ENCODE measurements at regions not wholly inside any gene's neighbourhood (a gene's known extent, or its start where the extent isn't known, plus 50 kb on each side); places are given as distances from the start of the nearest gene placed in this dataset.
"Not testable (repeated sequence)": the region's sequence is repeated elsewhere in the genome, so short reads cannot be mapped to it uniquely, and the experiment has no call there.

GRCh38 chr11:71164186-71164585 is 88.2 kb downstream of the SHANK2 start:
- Histone ChIP-seq H3K4me3 (IDR thresholded peaks at IDR 0.05; ENCODE audit: insufficient read depth, low read depth, low read length) (no peak overlapping the region), H3K9ac (no peak overlapping the region), H4K20me1 (ENCODE audit: insufficient read depth) (no peaks in the 10 kb centered on the region), H3K27me3 (ENCODE audit: insufficient read depth, low read depth) (no peaks in the 10 kb centered on the region), H2AFZ (ENCODE audit: low read depth) (no peak overlapping the region), H3K27ac (no peak overlapping the region), H3K4me1 (ENCODE audit: low read depth, poor library complexity, severe bottlenecking) (no peaks in the 10 kb centered on the region), H3K36me3 (ENCODE audit: insufficient read depth) (no peaks in the 10 kb centered on the region), H3K4me2 (no peak overlapping the region), H3K79me2 (ENCODE audit: insufficient read depth, low read depth) (no peaks in the 10 kb centered on the region)
- TF ChIP-seq CTCF (conservative IDR thresholded peaks at IDR 0.05; ENCODE audit: low read depth, low read length) = no peak

- no peak for TF ChIP-seq CTCF (conservative IDR thresholded peaks at IDR 0.05; ENCODE audit: low read depth, low read length)
- no peak overlapping the region for H2AFZ ChIP-seq (ENCODE audit: low read depth)
- H3K9ac ChIP-seq = no peak overlapping the region
These were observed 89.0 kb downstream of the SHANK2 start for GRCh38 chr11:71163371-71163770.

DNA sequence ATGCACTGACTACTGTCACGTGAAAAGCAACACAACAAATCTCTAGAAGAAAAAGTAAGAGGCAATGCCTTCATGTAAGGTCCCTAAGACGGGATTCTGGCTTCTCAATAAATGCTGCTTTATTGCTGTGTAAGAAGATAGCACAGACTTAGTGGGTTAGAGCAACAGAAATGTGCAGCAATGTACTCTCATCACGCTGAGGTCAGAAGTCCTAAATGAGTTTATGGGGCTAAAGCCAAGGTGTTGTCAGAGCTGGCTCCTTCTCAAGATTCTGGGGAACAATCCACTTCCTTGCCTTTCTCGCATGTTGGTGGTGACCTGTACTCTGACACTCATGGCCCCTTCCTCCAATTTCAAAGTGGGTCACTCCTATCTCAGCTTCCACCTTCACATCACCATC is 93.4 kb downstream of the SHANK2 start:
- no peak overlapping the region for H3K4me2 ChIP-seq
- no peaks in the 10 kb centered on the region for H3K36me3 ChIP-seq (ENCODE audit: insufficient read depth)
- no peaks in the 10 kb centered on the region for H3K79me2 ChIP-seq (ENCODE audit: insufficient read depth, low read depth)
- H3K4me1 ChIP-seq (ENCODE audit: low read depth, poor library complexity, severe bottlenecking) = no peaks in the 10 kb centered on the region
- H3K27ac ChIP-seq = no peak overlapping the region
- no peak overlapping the region for H3K9ac ChIP-seq
- H3K27me3 ChIP-seq (ENCODE audit: insufficient read depth, low read depth) = no peaks in the 10 kb centered on the region
- H4K20me1 ChIP-seq (ENCODE audit: insufficient read depth) = no peaks in the 10 kb centered on the region
- no peak for TF ChIP-seq CTCF (conservative IDR thresholded peaks at IDR 0.05; ENCODE audit: low read depth, low read length)
- H3K4me3 ChIP-seq (IDR thresholded peaks at IDR 0.05; ENCODE audit: insufficient read depth, low read depth, low read length) = no peak overlapping the region
- H2AFZ ChIP-seq (ENCODE audit: low read depth) = no peak overlapping the region

More at GRCh38 chr11:71163371-71163770, 89.0 kb downstream of the SHANK2 start:
- H3K4me3 ChIP-seq (IDR thresholded peaks at IDR 0.05; ENCODE audit: insufficient read depth, low read depth, low read length) = no peak overlapping the region
- no peaks in the 10 kb centered on the region for H3K36me3 ChIP-seq (ENCODE audit: insufficient read depth)
- no peaks in the 10 kb centered on the region for H3K79me2 ChIP-seq (ENCODE audit: insufficient read depth, low read depth)
- no peaks in the 10 kb centered on the region for H4K20me1 ChIP-seq (ENCODE audit: insufficient read depth)
- H3K4me1 ChIP-seq (ENCODE audit: low read depth, poor library complexity, severe bottlenecking) = no peaks in the 10 kb centered on the region
- H3K4me2 ChIP-seq = no peak overlapping the region
- no peak overlapping the region for H3K27ac ChIP-seq
- no peaks in the 10 kb centered on the region for H3K27me3 ChIP-seq (ENCODE audit: insufficient read depth, low read depth)

- not testable (repeated sequence) for H4K20me1 ChIP-seq (ENCODE audit: insufficient read depth); H3K4me2 ChIP-seq; H3K4me1 ChIP-seq (ENCODE audit: low read depth, poor library complexity, severe bottlenecking); H3K27ac ChIP-seq; H3K9ac ChIP-seq; H3K4me3 ChIP-seq (IDR thresholded peaks at IDR 0.05; ENCODE audit: insufficient read depth, low read depth, low read length); H3K79me2 ChIP-seq (ENCODE audit: insufficient read depth, low read depth); H3K36me3 ChIP-seq (ENCODE audit: insufficient read depth); H3K27me3 ChIP-seq (ENCODE audit: insufficient read depth, low read depth); H2AFZ ChIP-seq (ENCODE audit: low read depth)
These were observed 94.7 kb downstream of the SHANK2 start for GRCh38 chr11:71157676-71158075.

- Histone ChIP-seq H3K79me2 (ENCODE audit: insufficient read depth, low read depth) (no peaks in the 10 kb centered on the region), H4K20me1 (ENCODE audit: insufficient read depth) (no peaks in the 10 kb centered on the region), H3K4me3 (IDR thresholded peaks at IDR 0.05; ENCODE audit: insufficient read depth, low read depth, low read length) (no peak overlapping the region), H3K4me2 (no peak overlapping the region), H3K27ac (no peak overlapping the region), H3K36me3 (ENCODE audit: insufficient read depth) (no peaks in the 10 kb centered on the region), H3K9ac (no peak overlapping the region), H3K27me3 (ENCODE audit: insufficient read depth, low read depth) (no peaks in the 10 kb centered on the region), H2AFZ (ENCODE audit: low read depth) (no peak overlapping the region), H3K4me1 (ENCODE audit: low read depth, poor library complexity, severe bottlenecking) (no peaks in the 10 kb centered on the region)
- no peak for TF ChIP-seq CTCF (conservative IDR thresholded peaks at IDR 0.05; ENCODE audit: low read depth, low read length)
These were observed 96.1 kb downstream of the SHANK2 start for GRCh38 chr11:71156301-71156700.
